ENCODE measurements at regions not wholly inside any gene's neighbourhood (a gene's known extent, or its start where the extent isn't known, plus 50 kb on each side); places are given as distances from the start of the nearest gene placed in this dataset.

DNA sequence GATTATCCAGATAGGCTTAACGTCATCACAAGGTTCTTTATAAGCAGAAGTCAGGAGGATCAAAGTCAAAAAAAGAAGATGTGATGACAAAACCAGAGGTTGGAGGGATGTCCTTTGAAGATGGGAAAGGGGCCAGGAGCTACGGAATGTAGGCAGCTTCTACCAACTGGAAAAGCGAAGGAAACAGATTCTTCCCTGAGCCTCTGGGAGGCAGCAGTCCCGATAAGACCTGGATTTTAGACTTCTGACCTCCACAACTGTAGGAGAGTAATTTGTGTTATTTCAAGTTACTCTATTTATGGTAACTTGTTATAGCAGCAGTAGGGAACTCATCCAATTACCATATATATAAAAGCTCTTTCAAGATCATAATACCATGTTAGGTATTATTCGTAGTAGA lies 98.8 kb upstream of the MYCBP2 start:
- TF ChIP-seq, protein P1, sequence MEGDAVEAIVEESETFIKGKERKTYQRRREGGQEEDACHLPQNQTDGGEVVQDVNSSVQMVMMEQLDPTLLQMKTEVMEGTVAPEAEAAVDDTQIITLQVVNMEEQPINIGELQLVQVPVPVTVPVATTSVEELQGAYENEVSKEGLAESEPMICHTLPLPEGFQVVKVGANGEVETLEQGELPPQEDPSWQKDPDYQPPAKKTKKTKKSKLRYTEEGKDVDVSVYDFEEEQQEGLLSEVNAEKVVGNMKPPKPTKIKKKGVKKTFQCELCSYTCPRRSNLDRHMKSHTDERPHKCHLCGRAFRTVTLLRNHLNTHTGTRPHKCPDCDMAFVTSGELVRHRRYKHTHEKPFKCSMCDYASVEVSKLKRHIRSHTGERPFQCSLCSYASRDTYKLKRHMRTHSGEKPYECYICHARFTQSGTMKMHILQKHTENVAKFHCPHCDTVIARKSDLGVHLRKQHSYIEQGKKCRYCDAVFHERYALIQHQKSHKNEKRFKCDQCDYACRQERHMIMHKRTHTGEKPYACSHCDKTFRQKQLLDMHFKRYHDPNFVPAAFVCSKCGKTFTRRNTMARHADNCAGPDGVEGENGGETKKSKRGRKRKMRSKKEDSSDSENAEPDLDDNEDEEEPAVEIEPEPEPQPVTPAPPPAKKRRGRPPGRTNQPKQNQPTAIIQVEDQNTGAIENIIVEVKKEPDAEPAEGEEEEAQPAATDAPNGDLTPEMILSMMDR (conservative IDR thresholded peaks at IDR 0.05 in 1 of 2, IDR thresholded peaks at IDR 0.05 in 1 of 2; ENCODE audit: low read depth in 1 of 2, low read length in 2 of 2): no peak
- TF ChIP-seq EZH2 (IDR thresholded peaks at IDR 0.05; ENCODE audit: low read length, missing control alignments): no peak
